SK-N-SH (cell line): ENCODE measurements at regions not wholly inside any gene's neighbourhood (a gene's known extent, or its start where the extent isn't known, plus 50 kb on each side); places are given as distances from the start of the nearest gene placed in this dataset.

Experiments
- CTCF ChIA-PET: fragments of 300-600, 350-600 bp; formaldehyde crosslinking; extraction: SDS; loops from one replicate; lab custom pipeline; 2021; lab: Yijun Ruan, JAX
- POLR2A ChIA-PET: fragments of 350-600 bp; sonication (Branson Sonifier 250); formaldehyde crosslinking; extraction: SDS; loops from one replicate; lab custom pipeline; 2020; ENCODE audit warnings: antibody characterized with exemption, inconsistent platforms; lab: Yijun Ruan, JAX
- DNase-seq: peaks from one replicate; pipeline ENCODE4 v3.0.0; 2012
- H2AFZ ChIP-seq: fragments of 200-600 bp; sonication (generic); 2 replicates; pipeline ENCODE4 v1.8.1; 2016; ENCODE audit warnings: antibody characterized with exemption, mild to moderate bottlenecking, low read depth
- H3F3A ChIP-seq: fragments of 200-600 bp; sonication (generic); replicated peaks from 2 replicates; pipeline ENCODE3; 2016; ENCODE audit warnings: antibody characterized with exemption, mild to moderate bottlenecking; ENCODE audit not compliant: insufficient read depth
- H3K27ac ChIP-seq, 2 experiments: fragments of 200-500 bp in 1 of 2; fragments of 200-600 bp in 1 of 2; sonication (Bioruptor generic) in 1 of 2; sonication (generic), shearing (Covaris generic) in 1 of 2; 2 replicates each; pipeline versions ENCODE4 v1.5.1 to v1.6.1; 2014 to 2016; ENCODE audit warnings: low read depth in 2 of 2, inconsistent platforms in 1 of 2, low read length in 1 of 2, mild to moderate bottlenecking in 1 of 2, mixed read lengths in 1 of 2
- H3K27me3 ChIP-seq: fragments of 200-600 bp; sonication (generic), shearing (Covaris generic); 2 replicates; pipeline ENCODE4 v1.6.1; 2016; ENCODE audit warnings: mixed run types; ENCODE audit not compliant: insufficient read depth
- H3K36me3 ChIP-seq, 2 experiments: fragments of 200-500 bp in 1 of 2; fragments of 200-600 bp in 1 of 2; sonication (Bioruptor generic) in 1 of 2; sonication (generic) in 1 of 2; replicated peaks in 1 of 2; 2 replicates each; pipeline versions ENCODE3 to v1.5.1; 2014 to 2016; ENCODE audit warnings: low read length in 1 of 2, mild to moderate bottlenecking in 1 of 2; ENCODE audit not compliant: insufficient read depth in 2 of 2, control insufficient read depth in 1 of 2
- H3K4me1 ChIP-seq, 2 experiments: fragments of 200-500 bp in 1 of 2; fragments of 200-600 bp in 1 of 2; sonication (Bioruptor generic) in 1 of 2; sonication (generic), shearing (Covaris generic) in 1 of 2; 2 replicates each; pipeline versions ENCODE4 v1.5.1 to v1.6.1; 2014 to 2016; ENCODE audit warnings: low read depth in 1 of 2, low read length in 1 of 2, mixed run types in 1 of 2; ENCODE audit not compliant: insufficient read depth in 2 of 2, control insufficient read depth in 1 of 2
- H3K4me2 ChIP-seq: fragments of 200-600 bp; sonication (generic), shearing (Covaris generic); 2 replicates; pipeline ENCODE4 v1.6.1; 2017; ENCODE audit warnings: mixed run types
- H3K4me3 ChIP-seq, 2 experiments: fragments of 200-500 bp in 1 of 2; fragments of 200-600 bp in 1 of 2; sonication (Bioruptor generic) in 1 of 2; sonication (generic), shearing (Covaris generic) in 1 of 2; 2 replicates each; pipeline versions ENCODE4 v1.5.1 to v1.8.1; 2014 to 2016; ENCODE audit warnings: low read depth in 2 of 2, inconsistent platforms in 1 of 2, low read length in 1 of 2, mild to moderate bottlenecking in 1 of 2, mixed read lengths in 1 of 2, moderate library complexity in 1 of 2
- H3K79me2 ChIP-seq: fragments of 200-600 bp; sonication (generic); 2 replicates; pipeline ENCODE4 v1.8.1; 2017; ENCODE audit warnings: mild to moderate bottlenecking; ENCODE audit not compliant: insufficient read depth
- H3K9ac ChIP-seq: fragments of 200-600 bp; sonication (generic); 2 replicates; pipeline ENCODE4 v1.6.1; 2017; ENCODE audit warnings: mixed run types
- H3K9me2 ChIP-seq: fragments of 200-600 bp; sonication (generic); 2 replicates; pipeline ENCODE4 v1.6.1; 2017; ENCODE audit warnings: mixed run types
- H3K9me3 ChIP-seq: fragments of 200-600 bp; sonication (generic); 2 replicates; pipeline ENCODE4 v1.6.1; 2017; ENCODE audit warnings: mixed run types, mild to moderate bottlenecking, moderate library complexity
- H4K20me1 ChIP-seq: fragments of 200-600 bp; sonication (generic); 2 replicates; pipeline ENCODE4 v1.6.1; 2017; ENCODE audit warnings: mild to moderate bottlenecking, mixed run types; ENCODE audit not compliant: insufficient read depth
- CHD2 ChIP-seq: fragments of 150-350 bp; IDR thresholded peaks from 2 replicates; pipeline ENCODE4 v1.6.1; 2018; ENCODE audit warnings: low read length; ENCODE audit not compliant: partially characterized antibody
- CTCF ChIP-seq: fragments of 200-600 bp; sonication (generic); IDR thresholded peaks from 2 replicates; pipeline ENCODE4 v1.6.1; 2017; ENCODE audit warnings: antibody characterized with exemption, mild to moderate bottlenecking, moderate library complexity
- ELF1 ChIP-seq: IDR thresholded peaks from 2 replicates; pipeline ENCODE4 v1.4.0; 2012
- EP300 ChIP-seq, 2 experiments: IDR thresholded peaks; 2 replicates each; pipeline versions ENCODE4 v1.4.0 to v1.6.1; 2012; ENCODE audit warnings: borderline replicate concordance in 1 of 2, low read depth in 1 of 2, low read length in 1 of 2
- EZH2phosphoT487 ChIP-seq: fragments of 200-600 bp; sonication (generic); IDR thresholded peaks from 2 replicates; pipeline ENCODE4 v1.6.1; 2017; ENCODE audit warnings: low read depth, mixed run types, mild to moderate bottlenecking, antibody characterized with exemption, moderate library complexity, borderline replicate concordance
- FOSL2 ChIP-seq: IDR thresholded peaks from 2 replicates; pipeline ENCODE4 v1.4.0; 2012; ENCODE audit warnings: low read depth, mild to moderate bottlenecking, moderate library complexity, borderline replicate concordance
- FOXM1 ChIP-seq: IDR thresholded peaks from 2 replicates; pipeline ENCODE4 v1.4.0; 2012; ENCODE audit warnings: low read depth, mild to moderate bottlenecking
- IRF3 ChIP-seq: fragments of 150-350 bp; IDR thresholded peaks from 2 replicates; pipeline ENCODE4 v1.6.1; 2016; ENCODE audit warnings: mild to moderate bottlenecking, low read depth, low read length
- JUND ChIP-seq: IDR thresholded peaks from 2 replicates; pipeline ENCODE4 v1.4.0; 2012
- NRF1 ChIP-seq: IDR thresholded peaks from 2 replicates; pipeline ENCODE4 v1.6.1; 2012; ENCODE audit warnings: low read depth, mild to moderate bottlenecking, low read length
- POLR2AphosphoS5 ChIP-seq: IDR thresholded peaks from 2 replicates; pipeline ENCODE4 v1.6.1; 2012; ENCODE audit warnings: low read depth, low read length
- RAD21 ChIP-seq: IDR thresholded peaks from 2 replicates; pipeline ENCODE4 v1.6.1; 2012; ENCODE audit warnings: mild to moderate bottlenecking, low read length
- RCOR1 ChIP-seq: fragments of 150-350 bp; IDR thresholded peaks from 2 replicates; pipeline ENCODE4 v1.6.1; 2017; ENCODE audit warnings: antibody characterized with exemption, low read length
- SIN3A ChIP-seq: IDR thresholded peaks from 2 replicates; pipeline ENCODE4 v1.6.1; 2012; ENCODE audit warnings: low read depth, mild to moderate bottlenecking, low read length, moderate library complexity, borderline replicate concordance
- TAF1 ChIP-seq: IDR thresholded peaks from 2 replicates; pipeline ENCODE4 v1.6.1; 2012; ENCODE audit warnings: low read depth, mild to moderate bottlenecking, low read length, moderate library complexity, borderline replicate concordance
- USF1 ChIP-seq: IDR thresholded peaks from 2 replicates; pipeline ENCODE4 v1.4.0; 2012; ENCODE audit warnings: low read depth, borderline replicate concordance
- WGBS: methylation state at CpG from one replicate; pipeline ENCODE4 v1.1.6; 2017; ENCODE audit warnings: low lambda C conversion rate; 5-methylcytosine and 5-hydroxymethylcytosine counted together
- TF ChIP-seq, protein P1 (sequence below): IDR thresholded peaks from 2 replicates; pipeline ENCODE4 v1.4.0; 2012; ENCODE audit warnings: low read depth, borderline replicate concordance
- TF ChIP-seq, protein P2 (sequence below): fragments of 150-350 bp; IDR thresholded peaks from 2 replicates; pipeline ENCODE4 v1.6.1; 2017; ENCODE audit warnings: antibody characterized with exemption, low read length, low read depth, borderline replicate concordance
- TF ChIP-seq, protein P3 (sequence below): IDR thresholded peaks from 2 replicates; pipeline ENCODE4 v1.6.1; 2012; ENCODE audit warnings: mild to moderate bottlenecking, low read depth, low read length, moderate library complexity

DNA sequence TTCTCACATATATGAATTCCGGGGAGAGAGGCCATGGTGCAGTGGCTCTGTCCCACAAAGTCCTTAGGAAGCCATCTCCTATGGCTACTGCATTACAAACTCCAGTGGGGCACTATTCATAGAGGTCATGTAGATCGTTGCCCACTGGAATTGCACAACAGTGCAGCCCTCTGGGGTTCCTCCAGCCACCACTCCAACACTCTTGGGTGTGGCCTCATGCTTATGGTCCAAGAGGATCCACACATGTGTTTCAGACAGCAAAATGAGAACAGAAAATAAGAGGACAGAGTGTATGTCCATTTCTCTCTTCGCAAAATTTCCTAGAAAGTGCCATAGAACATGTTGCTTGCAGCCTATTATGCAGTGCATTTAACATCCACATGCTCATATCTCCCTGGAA is 444.2 kb upstream of the FAM241A start:
- 6% methylated on average over 3 of the region's 3 CpGs for WGBS
- DNase-seq = no peak
- no peaks in the 10 kb centered on the region for H3K4me1 ChIP-seq
- H3K79me2 ChIP-seq = no peaks in the 10 kb centered on the region
- H3K9me2 ChIP-seq = no peaks in the 10 kb centered on the region
- H3K4me2 ChIP-seq = no peak overlapping the region
- no peak overlapping the region for H3K4me3 ChIP-seq
- no peaks in the 10 kb centered on the region for H3K36me3 ChIP-seq
- TF ChIP-seq JUND = no peak
- TF ChIP-seq, protein P1, sequence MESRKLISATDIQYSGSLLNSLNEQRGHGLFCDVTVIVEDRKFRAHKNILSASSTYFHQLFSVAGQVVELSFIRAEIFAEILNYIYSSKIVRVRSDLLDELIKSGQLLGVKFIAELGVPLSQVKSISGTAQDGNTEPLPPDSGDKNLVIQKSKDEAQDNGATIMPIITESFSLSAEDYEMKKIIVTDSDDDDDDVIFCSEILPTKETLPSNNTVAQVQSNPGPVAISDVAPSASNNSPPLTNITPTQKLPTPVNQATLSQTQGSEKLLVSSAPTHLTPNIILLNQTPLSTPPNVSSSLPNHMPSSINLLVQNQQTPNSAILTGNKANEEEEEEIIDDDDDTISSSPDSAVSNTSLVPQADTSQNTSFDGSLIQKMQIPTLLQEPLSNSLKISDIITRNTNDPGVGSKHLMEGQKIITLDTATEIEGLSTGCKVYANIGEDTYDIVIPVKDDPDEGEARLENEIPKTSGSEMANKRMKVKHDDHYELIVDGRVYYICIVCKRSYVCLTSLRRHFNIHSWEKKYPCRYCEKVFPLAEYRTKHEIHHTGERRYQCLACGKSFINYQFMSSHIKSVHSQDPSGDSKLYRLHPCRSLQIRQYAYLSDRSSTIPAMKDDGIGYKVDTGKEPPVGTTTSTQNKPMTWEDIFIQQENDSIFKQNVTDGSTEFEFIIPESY = no peak
- no peak for TF ChIP-seq CTCF
- no peak for TF ChIP-seq FOSL2
- TF ChIP-seq NRF1 = no peak
- TF ChIP-seq FOXM1 = no peak
- TF ChIP-seq, protein P2, sequence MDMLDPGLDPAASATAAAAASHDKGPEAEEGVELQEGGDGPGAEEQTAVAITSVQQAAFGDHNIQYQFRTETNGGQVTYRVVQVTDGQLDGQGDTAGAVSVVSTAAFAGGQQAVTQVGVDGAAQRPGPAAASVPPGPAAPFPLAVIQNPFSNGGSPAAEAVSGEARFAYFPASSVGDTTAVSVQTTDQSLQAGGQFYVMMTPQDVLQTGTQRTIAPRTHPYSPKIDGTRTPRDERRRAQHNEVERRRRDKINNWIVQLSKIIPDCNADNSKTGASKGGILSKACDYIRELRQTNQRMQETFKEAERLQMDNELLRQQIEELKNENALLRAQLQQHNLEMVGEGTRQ = no peak
- TF ChIP-seq CHD2 = no peak
- no peak for TF ChIP-seq EP300 (IDR thresholded peaks at IDR 0.05; ENCODE audit: borderline replicate concordance in 1 of 2, low read depth in 1 of 2, low read length in 1 of 2)
- TF ChIP-seq SIN3A = no peak
- TF ChIP-seq ELF1 = no peak
- no peaks in the 10 kb centered on the region for H4K20me1 ChIP-seq
- H3K9me3 ChIP-seq = no peaks in the 10 kb centered on the region
- CTCF ChIA-PET = no interaction called here
- H3K27me3 ChIP-seq = no peaks in the 10 kb centered on the region
- H3K9ac ChIP-seq = no peak overlapping the region
- POLR2A ChIA-PET = no interaction called here
- no peak overlapping the region for H2AFZ ChIP-seq
- H3K27ac ChIP-seq = no peak overlapping the region
- no peaks in the 10 kb centered on the region for H3F3A ChIP-seq

DNA sequence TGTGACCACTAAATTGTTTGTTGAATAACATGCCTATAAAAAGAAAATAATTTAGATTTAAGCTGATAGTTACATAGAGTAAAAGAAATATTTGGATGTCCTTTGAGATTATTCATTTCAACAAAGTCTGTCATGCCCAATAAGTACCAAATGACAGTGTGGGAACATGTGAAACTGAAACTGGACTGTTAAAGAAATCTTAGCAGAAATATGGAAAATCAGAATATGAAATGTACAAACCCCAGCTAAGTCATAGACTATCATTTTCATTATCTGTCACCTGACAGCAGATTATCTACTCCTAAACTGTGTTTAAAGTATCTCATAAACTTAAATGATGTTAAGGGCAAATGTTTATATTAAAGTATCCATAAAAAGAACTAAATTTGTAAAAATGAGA is 437.8 kb upstream of the FAM241A start:
- no peak for DNase-seq
- Histone ChIP-seq H3K4me2 (peak overlapping the region; percentile 5; the same call in 1 of the 2 replicates), H3K27me3 (no peaks in the 10 kb centered on the region), H3K9ac (no peak overlapping the region), H3K4me3 (peak overlapping the region in 1 of 2 experiments; percentile 33; a peak in 1 of 4 replicates), H3F3A (no peaks in the 10 kb centered on the region), H3K9me2 (no peaks in the 10 kb centered on the region), H3K4me1 (no peaks in the 10 kb centered on the region), H4K20me1 (no peaks in the 10 kb centered on the region), H2AFZ (no peak overlapping the region), H3K79me2 (no peaks in the 10 kb centered on the region), H3K36me3 (no peaks in the 10 kb centered on the region), H3K27ac (no peak overlapping the region), H3K9me3 (no peaks in the 10 kb centered on the region)
- ChIA-PET POLR2A (no interaction called here), CTCF (no interaction called here)
- no peak for TF ChIP-seq TAF1
- TF ChIP-seq IRF3 = no peak
- no peak for TF ChIP-seq CHD2
- TF ChIP-seq, protein P3, sequence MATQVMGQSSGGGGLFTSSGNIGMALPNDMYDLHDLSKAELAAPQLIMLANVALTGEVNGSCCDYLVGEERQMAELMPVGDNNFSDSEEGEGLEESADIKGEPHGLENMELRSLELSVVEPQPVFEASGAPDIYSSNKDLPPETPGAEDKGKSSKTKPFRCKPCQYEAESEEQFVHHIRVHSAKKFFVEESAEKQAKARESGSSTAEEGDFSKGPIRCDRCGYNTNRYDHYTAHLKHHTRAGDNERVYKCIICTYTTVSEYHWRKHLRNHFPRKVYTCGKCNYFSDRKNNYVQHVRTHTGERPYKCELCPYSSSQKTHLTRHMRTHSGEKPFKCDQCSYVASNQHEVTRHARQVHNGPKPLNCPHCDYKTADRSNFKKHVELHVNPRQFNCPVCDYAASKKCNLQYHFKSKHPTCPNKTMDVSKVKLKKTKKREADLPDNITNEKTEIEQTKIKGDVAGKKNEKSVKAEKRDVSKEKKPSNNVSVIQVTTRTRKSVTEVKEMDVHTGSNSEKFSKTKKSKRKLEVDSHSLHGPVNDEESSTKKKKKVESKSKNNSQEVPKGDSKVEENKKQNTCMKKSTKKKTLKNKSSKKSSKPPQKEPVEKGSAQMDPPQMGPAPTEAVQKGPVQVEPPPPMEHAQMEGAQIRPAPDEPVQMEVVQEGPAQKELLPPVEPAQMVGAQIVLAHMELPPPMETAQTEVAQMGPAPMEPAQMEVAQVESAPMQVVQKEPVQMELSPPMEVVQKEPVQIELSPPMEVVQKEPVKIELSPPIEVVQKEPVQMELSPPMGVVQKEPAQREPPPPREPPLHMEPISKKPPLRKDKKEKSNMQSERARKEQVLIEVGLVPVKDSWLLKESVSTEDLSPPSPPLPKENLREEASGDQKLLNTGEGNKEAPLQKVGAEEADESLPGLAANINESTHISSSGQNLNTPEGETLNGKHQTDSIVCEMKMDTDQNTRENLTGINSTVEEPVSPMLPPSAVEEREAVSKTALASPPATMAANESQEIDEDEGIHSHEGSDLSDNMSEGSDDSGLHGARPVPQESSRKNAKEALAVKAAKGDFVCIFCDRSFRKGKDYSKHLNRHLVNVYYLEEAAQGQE = no peak
- no peak for TF ChIP-seq USF1
- no peak for TF ChIP-seq JUND
- TF ChIP-seq POLR2AphosphoS5 = no peak
- no peak for TF ChIP-seq RAD21
- no peak for TF ChIP-seq EZH2phosphoT487
- TF ChIP-seq RCOR1 = no peak
